Activated CD4-positive, alpha-beta memory T cell treated with anti-CD3 and anti-CD28 coated beads for 36 hours (primary cell): ENCODE measurements at regions not wholly inside any gene's neighbourhood (a gene's known extent, or its start where the extent isn't known, plus 50 kb on each side); places are given as distances from the start of the nearest gene placed in this dataset.

Experiments
- CTCF ChIA-PET: fragments of 350-600 bp; sonication (Branson Sonifier 250); formaldehyde crosslinking; loops from one replicate; lab custom pipeline; 2021; ENCODE audit warnings: antibody characterized with exemption, inconsistent platforms; lab: Charles Lee
- POLR2A ChIA-PET: fragments of 350-600 bp; sonication (Branson Sonifier 250); formaldehyde crosslinking; loops from one replicate; lab custom pipeline; 2021; ENCODE audit warnings: antibody characterized with exemption; lab: Charles Lee
- DNase-seq: peaks from one replicate; pipeline ENCODE4 v3.0.0-alpha.2; 2020
- H3K27ac Mint-ChIP-seq: one replicate; pipeline ENCODE4 v1.8.0; 2021; ENCODE audit warnings: mixed read lengths
- H3K27me3 Mint-ChIP-seq: one replicate; pipeline ENCODE4 v1.8.0; 2021; ENCODE audit warnings: mixed read lengths
- H3K36me3 Mint-ChIP-seq: one replicate; pipeline ENCODE4 v1.8.0; 2021; ENCODE audit warnings: mixed read lengths
- H3K4me1 Mint-ChIP-seq: one replicate; pipeline ENCODE4 v1.8.0; 2021; ENCODE audit warnings: low read depth, mixed read lengths
- H3K4me3 Mint-ChIP-seq: one replicate; pipeline ENCODE4 v1.8.0; 2021; ENCODE audit warnings: mild to moderate bottlenecking, mixed read lengths
- H3K9me3 Mint-ChIP-seq: one replicate; pipeline ENCODE4 v1.8.0; 2021; ENCODE audit warnings: mixed read lengths
- intact Hi-C: fragments of 100-400 bp; cut with micrococcal nuclease; formaldehyde crosslinking; loops from one replicate; pipeline ENCODE4 v1.15.1; 2023

GRCh38 chr2:239544918-239545465 lies 144.2 kb upstream of the HDAC4 start:
- peaks cover 21% of the 10 kb centered on the region for H3K27me3 Mint-ChIP-seq
- intact Hi-C loops: loop anchor here (10.0 kb wide), 1 partner anchor 220 kb away; no protein-coding TSS in a partner anchor
- CTCF ChIA-PET: no interaction called here
- H3K4me3 Mint-ChIP-seq: no peak overlapping the region
- H3K9me3 Mint-ChIP-seq: peaks cover 2% of the 10 kb centered on the region
- peak overlapping the region; percentile 54 for H3K27ac Mint-ChIP-seq
- H3K4me1 Mint-ChIP-seq: peaks cover 47% of the 10 kb centered on the region
- peak; percentile 81 for DNase-seq
- no peaks in the 10 kb centered on the region for H3K36me3 Mint-ChIP-seq
- POLR2A ChIA-PET: no interaction called here

DNA sequence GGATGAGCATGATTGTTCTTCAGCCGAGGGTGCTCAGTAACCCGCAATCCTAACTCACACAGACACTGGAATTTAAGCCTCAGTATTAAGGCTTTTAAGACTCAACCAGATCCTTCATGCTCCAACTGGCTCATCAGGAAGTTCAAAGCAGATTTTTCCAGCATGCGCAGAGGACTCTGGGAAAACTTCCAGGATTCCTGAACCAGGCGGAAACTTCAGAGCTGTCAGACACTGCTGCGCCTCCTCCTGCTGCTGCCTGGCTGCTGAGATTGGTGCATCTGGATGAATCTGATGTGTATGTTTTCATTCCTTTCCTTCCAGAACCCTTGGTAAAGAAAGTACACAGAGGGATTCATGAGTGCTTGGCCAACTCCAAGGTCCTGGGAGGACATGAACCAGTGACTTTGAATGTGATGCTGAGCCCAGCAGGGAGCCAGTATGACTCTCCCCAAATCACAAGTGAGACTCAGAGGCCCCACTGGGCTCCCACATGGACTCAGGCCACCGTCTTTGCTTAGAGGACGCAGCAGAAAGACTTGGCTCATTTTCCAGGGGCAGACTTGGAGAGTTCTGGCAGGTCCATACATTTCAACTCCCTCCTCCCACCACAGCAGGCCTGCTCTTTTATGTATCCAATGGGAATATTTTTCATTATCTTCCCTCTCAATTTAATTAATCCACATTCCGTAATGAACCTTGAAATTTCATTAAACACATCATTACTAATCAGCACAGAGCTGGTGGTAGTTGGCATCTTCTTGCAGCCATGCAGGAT lies 143.5 kb upstream of the HDAC4 start:
- intact Hi-C loops: loop anchor here (10.0 kb wide), 1 partner anchor 220 kb away; no protein-coding TSS in a partner anchor
- CTCF ChIA-PET: no interaction called here

GRCh38 chr2:239543702-239544101 lies 142.9 kb upstream of the HDAC4 start:
- H3K36me3 Mint-ChIP-seq: no peaks in the 10 kb centered on the region
- H3K27me3 Mint-ChIP-seq: peaks cover 15% of the 10 kb centered on the region
- no peak overlapping the region for H3K4me3 Mint-ChIP-seq
- H3K27ac Mint-ChIP-seq: no peak overlapping the region
- no peak for DNase-seq
- peaks cover 38% of the 10 kb centered on the region for H3K4me1 Mint-ChIP-seq
- ChIA-PET POLR2A (no interaction called here), CTCF (no interaction called here)
- intact Hi-C loops: loop anchor here (10.0 kb wide), 1 partner anchor 219 kb away; no protein-coding TSS in a partner anchor
- H3K9me3 Mint-ChIP-seq: peaks cover 2% of the 10 kb centered on the region

More for the DNA sequence above, 143.5 kb upstream of the HDAC4 start:
- H3K4me3 Mint-ChIP-seq: no peak overlapping the region
- peak overlapping the region; percentile 54 for H3K27ac Mint-ChIP-seq
- H3K9me3 Mint-ChIP-seq: peaks cover 2% of the 10 kb centered on the region
- peaks cover 17% of the 10 kb centered on the region for H3K27me3 Mint-ChIP-seq
- peaks cover 44% of the 10 kb centered on the region for H3K4me1 Mint-ChIP-seq
- H3K36me3 Mint-ChIP-seq: no peaks in the 10 kb centered on the region
- DNase-seq: no peak
- POLR2A ChIA-PET: no interaction called here

DNA sequence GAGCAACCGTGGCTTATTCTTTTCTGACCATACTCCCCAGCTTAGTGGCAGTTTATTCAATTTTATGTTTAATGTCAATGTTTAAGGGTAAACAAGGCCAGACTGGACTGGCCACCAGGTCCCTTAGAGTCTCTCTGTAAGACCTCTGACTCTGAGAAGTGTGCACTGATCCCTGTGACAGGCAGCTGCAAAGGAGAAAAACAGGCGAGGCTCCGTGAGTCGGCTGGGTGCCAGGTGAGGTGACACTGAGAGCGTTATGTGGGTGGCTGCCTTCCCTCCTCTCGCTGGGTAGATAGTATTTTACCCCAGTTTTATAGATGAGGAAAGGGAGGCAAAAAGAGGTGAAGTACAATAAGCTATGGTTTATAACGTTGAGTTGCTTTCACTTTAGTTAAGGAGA lies 139.4 kb upstream of the HDAC4 start:
- POLR2A ChIA-PET: interaction anchor here (1.3 kb wide), 1 partner anchor 16 kb away, joined by 3 read pairs; no protein-coding TSS in a partner anchor
- H3K27me3 Mint-ChIP-seq: peaks cover 8% of the 10 kb centered on the region
- peaks cover 4% of the 10 kb centered on the region for H3K9me3 Mint-ChIP-seq
- peaks cover 1% of the 10 kb centered on the region for H3K36me3 Mint-ChIP-seq
- CTCF ChIA-PET: no interaction called here
- intact Hi-C loops: loop anchor here (10.0 kb wide), 1 partner anchor 215 kb away; no protein-coding TSS in a partner anchor
- no peak overlapping the region for H3K27ac Mint-ChIP-seq
- peaks cover 14% of the 10 kb centered on the region for H3K4me1 Mint-ChIP-seq
- H3K4me3 Mint-ChIP-seq: no peak overlapping the region
- no peak for DNase-seq

DNA sequence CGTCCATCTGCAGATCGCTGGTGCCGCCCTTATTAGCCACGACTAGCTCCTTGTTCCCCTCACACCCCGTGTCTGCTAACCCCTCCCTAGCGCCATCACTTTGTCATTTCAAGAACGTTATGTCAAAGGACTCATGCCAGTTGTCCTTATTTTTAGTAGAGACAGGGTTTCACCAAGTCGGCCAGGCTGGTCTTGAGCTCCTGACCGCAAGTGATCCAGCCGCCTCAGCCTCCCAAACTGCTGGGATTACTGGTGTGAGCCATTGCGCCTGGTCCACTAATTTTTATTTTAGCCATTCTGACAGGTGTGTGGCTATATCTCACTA lies 138.9 kb upstream of the HDAC4 start:
- DNase-seq: no peak
- ChIA-PET POLR2A (interaction anchor here (1.3 kb wide), 1 partner anchor 16 kb away, joined by 3 read pairs; no protein-coding TSS in a partner anchor), CTCF (no interaction called here)
- Mint-ChIP-seq H3K36me3 (peaks cover 1% of the 10 kb centered on the region), H3K4me3 (no peak overlapping the region), H3K4me1 (peaks cover 10% of the 10 kb centered on the region), H3K9me3 (peaks cover 8% of the 10 kb centered on the region), H3K27me3 (peaks cover 8% of the 10 kb centered on the region), H3K27ac (no peak overlapping the region)
- intact Hi-C loops: loop anchor here (10.0 kb wide), 1 partner anchor 215 kb away; no protein-coding TSS in a partner anchor

GRCh38 chr2:239539083-239539775 lies 138.4 kb upstream of the HDAC4 start:
- peaks cover 9% of the 10 kb centered on the region for H3K9me3 Mint-ChIP-seq
- peaks cover 7% of the 10 kb centered on the region for H3K27me3 Mint-ChIP-seq
- H3K27ac Mint-ChIP-seq: no peak overlapping the region
- ChIA-PET CTCF (no interaction called here), POLR2A (interaction anchor here (1.3 kb wide), 1 partner anchor 17 kb away, joined by 3 read pairs; no protein-coding TSS in a partner anchor)
- DNase-seq: no peak
- intact Hi-C loops: no loop called here
- H3K4me3 Mint-ChIP-seq: no peak overlapping the region
- peaks cover 1% of the 10 kb centered on the region for H3K36me3 Mint-ChIP-seq
- H3K4me1 Mint-ChIP-seq: peaks cover 5% of the 10 kb centered on the region

GRCh38 chr2:239538357-239539052 lies 137.7 kb upstream of the HDAC4 start:
- POLR2A ChIA-PET: no interaction called here
- no peak overlapping the region for H3K27ac Mint-ChIP-seq
- H3K36me3 Mint-ChIP-seq: peaks cover 1% of the 10 kb centered on the region

DNA sequence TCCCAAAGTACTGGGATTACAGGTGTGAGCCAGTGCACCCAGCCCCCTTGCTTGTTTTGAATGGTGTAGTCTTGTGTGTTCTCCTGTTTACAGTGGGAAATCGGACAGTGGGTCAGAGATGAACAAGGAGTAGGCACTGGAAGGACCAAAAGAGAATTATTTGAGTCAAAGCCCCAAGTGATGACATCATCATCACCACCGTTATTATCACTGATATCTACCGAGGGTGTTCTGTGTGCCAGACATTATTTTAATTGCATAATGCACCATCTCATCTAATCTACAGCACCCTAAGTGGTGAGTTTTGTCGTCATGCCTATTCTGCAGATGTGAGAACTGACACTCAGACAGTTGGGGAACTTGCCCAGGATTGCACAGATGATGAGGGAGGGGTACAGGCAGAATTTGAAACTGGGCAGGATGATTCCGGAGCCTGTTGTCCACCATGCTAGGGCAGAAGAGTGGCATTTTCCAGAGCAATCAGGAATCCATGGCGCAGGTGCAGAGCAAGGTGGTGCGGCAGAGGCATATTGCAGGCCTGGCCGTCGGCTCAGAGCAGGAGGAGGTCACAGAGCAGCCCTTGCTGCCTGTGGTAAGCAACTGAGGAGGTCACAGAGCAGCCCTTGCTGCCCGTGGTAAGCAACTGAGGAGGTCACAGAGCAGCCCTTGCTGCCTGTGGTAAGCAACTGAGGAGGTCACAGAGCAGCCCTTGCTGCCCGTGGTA lies 137.0 kb upstream of the HDAC4 start:
- intact Hi-C loops: no loop called here
- CTCF ChIA-PET: no interaction called here
- peaks cover 4% of the 10 kb centered on the region for H3K27me3 Mint-ChIP-seq
- no peak for DNase-seq
- no peak overlapping the region for H3K27ac Mint-ChIP-seq
- H3K4me1 Mint-ChIP-seq: no peaks in the 10 kb centered on the region
- H3K9me3 Mint-ChIP-seq: peaks cover 9% of the 10 kb centered on the region
- peaks cover 1% of the 10 kb centered on the region for H3K36me3 Mint-ChIP-seq
- POLR2A ChIA-PET: no interaction called here
- no peak overlapping the region for H3K4me3 Mint-ChIP-seq

More at GRCh38 chr2:239538357-239539052, 137.7 kb upstream of the HDAC4 start:
- Mint-ChIP-seq H3K4me3 (no peak overlapping the region), H3K4me1 (no peaks in the 10 kb centered on the region), H3K9me3 (peaks cover 9% of the 10 kb centered on the region), H3K27me3 (peaks cover 7% of the 10 kb centered on the region)
- DNase-seq: no peak
- intact Hi-C loops: no loop called here
- CTCF ChIA-PET: no interaction called here

DNA sequence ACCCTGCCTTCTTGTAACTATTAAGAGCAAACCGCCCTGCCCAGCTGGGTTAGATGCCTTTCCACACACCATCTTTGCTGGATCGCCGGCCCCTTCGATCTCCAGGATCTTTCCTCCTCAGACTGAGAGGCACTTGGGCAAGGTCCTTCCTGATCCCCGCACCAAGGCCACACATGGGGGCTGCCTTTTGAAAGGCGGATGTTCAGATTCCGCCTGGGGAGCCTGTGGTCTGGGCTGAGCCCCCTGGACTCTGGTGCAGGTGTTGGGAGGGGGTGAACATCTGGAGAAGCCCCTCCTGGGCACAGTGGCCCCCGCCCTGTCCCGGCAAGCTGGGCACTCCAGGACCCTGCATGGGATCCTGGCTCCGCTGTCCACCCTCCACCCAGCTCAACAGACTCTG lies 135.4 kb upstream of the HDAC4 start:
- Mint-ChIP-seq H3K36me3 (peaks cover 1% of the 10 kb centered on the region), H3K27me3 (no peaks in the 10 kb centered on the region), H3K27ac (no peak overlapping the region), H3K9me3 (peaks cover 9% of the 10 kb centered on the region), H3K4me3 (no peak overlapping the region), H3K4me1 (no peaks in the 10 kb centered on the region)
- intact Hi-C loops: no loop called here
- ChIA-PET POLR2A (no interaction called here), CTCF (no interaction called here)
- DNase-seq: no peak

- no peak for DNase-seq
- no peak overlapping the region for H3K27ac Mint-ChIP-seq
- peaks cover 10% of the 10 kb centered on the region for H3K9me3 Mint-ChIP-seq
- no peak overlapping the region for H3K4me3 Mint-ChIP-seq
- CTCF ChIA-PET: interaction anchor here (0.7 kb wide), 1 partner anchor 224 kb away, joined by 3 read pairs; no protein-coding TSS in a partner anchor
- no peaks in the 10 kb centered on the region for H3K4me1 Mint-ChIP-seq
- intact Hi-C loops: no loop called here
- POLR2A ChIA-PET: no interaction called here
- H3K27me3 Mint-ChIP-seq: no peaks in the 10 kb centered on the region
- peaks cover 1% of the 10 kb centered on the region for H3K36me3 Mint-ChIP-seq
These were observed 134.8 kb upstream of the HDAC4 start for GRCh38 chr2:239535413-239536144.
